MM.1S (cell line): ENCODE measurements at regions not wholly inside any gene's neighbourhood (a gene's known extent, or its start where the extent isn't known, plus 50 kb on each side); places are given as distances from the start of the nearest gene placed in this dataset.

ENCODE experiments used
- EZH2 ChIP-seq: fragments of 300-600 bp; sonication (generic); optimal IDR thresholded peaks from 2 replicates; pipeline ENCODE3; 2017; ENCODE audit warnings: low read depth, mild to moderate bottlenecking, antibody characterized with exemption, low read length, mixed read lengths
- EZH2phosphoT487 ChIP-seq: fragments of 300-600 bp; sonication (generic); IDR thresholded peaks from 2 replicates; pipeline ENCODE4 v1.6.1; 2018; ENCODE audit warnings: antibody characterized with exemption, low read length
- TF ChIP-seq, protein P1 (sequence below): fragments of 300-600 bp; sonication (generic); IDR thresholded peaks from 2 replicates; pipeline ENCODE4 v1.5.1; 2016; ENCODE audit warnings: antibody characterized with exemption, low read length, mixed read lengths

- TF ChIP-seq, protein P1, sequence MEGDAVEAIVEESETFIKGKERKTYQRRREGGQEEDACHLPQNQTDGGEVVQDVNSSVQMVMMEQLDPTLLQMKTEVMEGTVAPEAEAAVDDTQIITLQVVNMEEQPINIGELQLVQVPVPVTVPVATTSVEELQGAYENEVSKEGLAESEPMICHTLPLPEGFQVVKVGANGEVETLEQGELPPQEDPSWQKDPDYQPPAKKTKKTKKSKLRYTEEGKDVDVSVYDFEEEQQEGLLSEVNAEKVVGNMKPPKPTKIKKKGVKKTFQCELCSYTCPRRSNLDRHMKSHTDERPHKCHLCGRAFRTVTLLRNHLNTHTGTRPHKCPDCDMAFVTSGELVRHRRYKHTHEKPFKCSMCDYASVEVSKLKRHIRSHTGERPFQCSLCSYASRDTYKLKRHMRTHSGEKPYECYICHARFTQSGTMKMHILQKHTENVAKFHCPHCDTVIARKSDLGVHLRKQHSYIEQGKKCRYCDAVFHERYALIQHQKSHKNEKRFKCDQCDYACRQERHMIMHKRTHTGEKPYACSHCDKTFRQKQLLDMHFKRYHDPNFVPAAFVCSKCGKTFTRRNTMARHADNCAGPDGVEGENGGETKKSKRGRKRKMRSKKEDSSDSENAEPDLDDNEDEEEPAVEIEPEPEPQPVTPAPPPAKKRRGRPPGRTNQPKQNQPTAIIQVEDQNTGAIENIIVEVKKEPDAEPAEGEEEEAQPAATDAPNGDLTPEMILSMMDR, result no peak
- TF ChIP-seq EZH2phosphoT487, result no peak
- no peak for TF ChIP-seq EZH2
These were observed 192.3 kb downstream of the FGFR2 start for GRCh38 chr10:121405953-121406352.
